Left ventricle myocardium inferior (tissue), 1 donor: ENCODE measurements at regions not wholly inside any gene's neighbourhood (a gene's known extent, or its start where the extent isn't known, plus 50 kb on each side); places are given as distances from the start of the nearest gene placed in this dataset.

Source experiments
- DNase-seq: peaks from one replicate; pipeline ENCODE4 v3.0.0-alpha.2; 2020
- H3K27ac ChIP-seq: fragments of 200-600 bp; replicated peaks from 2 replicates; pipeline ENCODE4 v1.8.0; 2021
- H3K27me3 ChIP-seq: fragments of 200-600 bp; 2 replicates; pipeline ENCODE4 v1.8.0; 2021; ENCODE audit warnings: low read depth
- H3K36me3 ChIP-seq: fragments of 200-600 bp; 2 replicates; pipeline ENCODE4 v1.8.0; 2021
- H3K4me1 ChIP-seq: fragments of 200-600 bp; 2 replicates; pipeline ENCODE4 v1.8.0; 2021
- H3K4me3 ChIP-seq: fragments of 200-600 bp; 2 replicates; pipeline ENCODE4 v1.8.0; 2021; ENCODE audit warnings: mild to moderate bottlenecking, moderate library complexity
- H3K9me3 ChIP-seq: fragments of 200-600 bp; replicated peaks from 2 replicates; pipeline ENCODE4 v1.8.0; 2021
- intact Hi-C: fragments of 100-400 bp; cut with micrococcal nuclease; formaldehyde crosslinking; loops from one replicate; pipeline ENCODE4 v1.11.0; 2022
- TF ChIP-seq, protein P1 (sequence below): fragments of 200-600 bp; IDR thresholded peaks from 2 replicates; pipeline ENCODE4 v1.8.0; 2021; ENCODE audit warnings: antibody characterized with exemption, mild to moderate bottlenecking, borderline replicate concordance
- donor health status: DM: no; HTN: yes; CAD: no; lungs with severe emphysema.

GRCh38 chr10:53284615-53285182 lies 512.1 kb upstream of the MBL2 start:
- no peak for DNase-seq
- intact Hi-C loops = no loop called here
- Histone ChIP-seq H3K36me3 (no peaks in the 10 kb centered on the region), H3K4me1 (no peaks in the 10 kb centered on the region), H3K4me3 (no peak overlapping the region), H3K27ac (no peak overlapping the region), H3K9me3 (no peaks in the 10 kb centered on the region), H3K27me3 (no peaks in the 10 kb centered on the region)
- TF ChIP-seq, protein P1, sequence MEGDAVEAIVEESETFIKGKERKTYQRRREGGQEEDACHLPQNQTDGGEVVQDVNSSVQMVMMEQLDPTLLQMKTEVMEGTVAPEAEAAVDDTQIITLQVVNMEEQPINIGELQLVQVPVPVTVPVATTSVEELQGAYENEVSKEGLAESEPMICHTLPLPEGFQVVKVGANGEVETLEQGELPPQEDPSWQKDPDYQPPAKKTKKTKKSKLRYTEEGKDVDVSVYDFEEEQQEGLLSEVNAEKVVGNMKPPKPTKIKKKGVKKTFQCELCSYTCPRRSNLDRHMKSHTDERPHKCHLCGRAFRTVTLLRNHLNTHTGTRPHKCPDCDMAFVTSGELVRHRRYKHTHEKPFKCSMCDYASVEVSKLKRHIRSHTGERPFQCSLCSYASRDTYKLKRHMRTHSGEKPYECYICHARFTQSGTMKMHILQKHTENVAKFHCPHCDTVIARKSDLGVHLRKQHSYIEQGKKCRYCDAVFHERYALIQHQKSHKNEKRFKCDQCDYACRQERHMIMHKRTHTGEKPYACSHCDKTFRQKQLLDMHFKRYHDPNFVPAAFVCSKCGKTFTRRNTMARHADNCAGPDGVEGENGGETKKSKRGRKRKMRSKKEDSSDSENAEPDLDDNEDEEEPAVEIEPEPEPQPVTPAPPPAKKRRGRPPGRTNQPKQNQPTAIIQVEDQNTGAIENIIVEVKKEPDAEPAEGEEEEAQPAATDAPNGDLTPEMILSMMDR = no peak

- intact Hi-C loops = no loop called here
- no peaks in the 10 kb centered on the region for H3K4me1 ChIP-seq
- DNase-seq = no peak
- H3K27ac ChIP-seq = no peak overlapping the region
- TF ChIP-seq, protein P1 = no peak
- no peaks in the 10 kb centered on the region for H3K36me3 ChIP-seq
- H3K4me3 ChIP-seq = no peak overlapping the region
- peaks cover 13% of the 10 kb centered on the region for H3K9me3 ChIP-seq
- no peaks in the 10 kb centered on the region for H3K27me3 ChIP-seq
Observed at GRCh38 chr10:53276797-53277196, 504.2 kb upstream of the MBL2 start.

GRCh38 chr10:53269482-53269881 lies 496.9 kb upstream of the MBL2 start:
- DNase-seq = no peak
- Histone ChIP-seq H3K36me3 (no peaks in the 10 kb centered on the region), H3K27ac (no peak overlapping the region), H3K27me3 (no peaks in the 10 kb centered on the region), H3K4me3 (no peak overlapping the region), H3K4me1 (no peaks in the 10 kb centered on the region), H3K9me3 (peaks cover 13% of the 10 kb centered on the region)
- TF ChIP-seq, protein P1 = no peak
- intact Hi-C loops = no loop called here

GRCh38 chr10:53260213-53260612 lies 487.6 kb upstream of the MBL2 start:
- H3K9me3 ChIP-seq = no peaks in the 10 kb centered on the region
- no peaks in the 10 kb centered on the region for H3K36me3 ChIP-seq
- no peaks in the 10 kb centered on the region for H3K27me3 ChIP-seq
- no peak overlapping the region for H3K27ac ChIP-seq
- TF ChIP-seq, protein P1 = no peak
- H3K4me3 ChIP-seq = no peak overlapping the region
- H3K4me1 ChIP-seq = no peaks in the 10 kb centered on the region
- DNase-seq = no peak
- intact Hi-C loops = no loop called here

DNA sequence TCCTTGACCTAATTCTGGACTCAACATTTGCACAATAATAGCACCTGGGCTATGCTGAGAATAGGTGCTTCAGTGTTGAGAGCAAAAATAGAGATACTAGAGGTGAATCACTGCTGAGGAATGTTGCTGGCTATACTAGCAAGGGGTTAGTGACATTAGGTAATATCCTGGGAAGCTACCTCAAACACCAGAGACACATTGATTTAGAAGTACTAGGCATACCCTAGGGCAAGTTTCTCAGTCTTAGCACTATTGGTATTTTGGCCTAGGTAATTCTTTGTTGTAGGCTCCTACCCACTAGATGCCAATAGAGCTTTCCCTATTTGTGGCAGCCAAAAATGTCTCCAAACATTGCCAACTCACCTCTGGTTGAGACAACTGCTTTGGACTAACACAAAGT lies 484.0 kb upstream of the MBL2 start:
- intact Hi-C loops = no loop called here
- no peaks in the 10 kb centered on the region for H3K36me3 ChIP-seq
- TF ChIP-seq, protein P1 = no peak
- DNase-seq = no peak
- peaks cover 14% of the 10 kb centered on the region for H3K9me3 ChIP-seq
- no peaks in the 10 kb centered on the region for H3K27me3 ChIP-seq
- no peak overlapping the region for H3K27ac ChIP-seq
- H3K4me1 ChIP-seq = no peaks in the 10 kb centered on the region
- no peak overlapping the region for H3K4me3 ChIP-seq
